OCI-LY3 (cell line): ENCODE measurements at regions not wholly inside any gene's neighbourhood (a gene's known extent, or its start where the extent isn't known, plus 50 kb on each side); places are given as distances from the start of the nearest gene placed in this dataset.

Experiments
- H2AFZ ChIP-seq: fragments of 200-600, 300-600 bp; shearing (Covaris generic); 2 replicates; pipeline ENCODE4 v1.6.0; 2014; ENCODE audit warnings: antibody characterized with exemption, low read depth, low read length
- H3K27ac ChIP-seq: fragments of 200-600, 300-600 bp; sonication (generic); 2 replicates; pipeline ENCODE4 v1.5.1; 2014; ENCODE audit warnings: mild to moderate bottlenecking, low read length, moderate library complexity, mixed read lengths
- H3K27me3 ChIP-seq: fragments of 200-600, 300-600 bp; sonication (generic); 2 replicates; pipeline ENCODE4 v1.6.1; 2014; ENCODE audit warnings: low read depth, low read length, mixed read lengths
- H3K36me3 ChIP-seq: fragments of 200-600, 300-600 bp; sonication (generic); replicated peaks from 2 replicates; pipeline ENCODE3; 2014; ENCODE audit warnings: low read depth, low read length, mixed read lengths
- H3K4me1 ChIP-seq: fragments of 300-600, 200-600 bp; sonication (generic); 2 replicates; pipeline ENCODE4 v1.6.1; 2014; ENCODE audit warnings: low read length, mixed read lengths
- H3K4me2 ChIP-seq: fragments of 200-600, 300-600 bp; sonication (generic); 2 replicates; pipeline ENCODE4 v1.6.1; 2014; ENCODE audit warnings: low read length, mixed read lengths
- H3K4me3 ChIP-seq: fragments of 300-600, 200-600 bp; sonication (generic); 2 replicates; pipeline ENCODE4 v1.5.1; 2014; ENCODE audit warnings: antibody characterized with exemption, mild to moderate bottlenecking, low read length, moderate library complexity
- H3K79me2 ChIP-seq: fragments of 300-600, 200-600 bp; shearing (Covaris generic); 2 replicates; pipeline ENCODE4 v1.6.1; 2014; ENCODE audit warnings: mild to moderate bottlenecking, low read length, mixed read lengths
- H3K9ac ChIP-seq: fragments of 300-600, 200-600 bp; shearing (Covaris generic); 2 replicates; pipeline ENCODE4 v1.6.0; 2014; ENCODE audit warnings: mild to moderate bottlenecking, low read length, moderate library complexity
- H3K9me3 ChIP-seq: fragments of 200-600, 300-600 bp; shearing (Covaris generic); 2 replicates; pipeline ENCODE4 v1.6.1; 2014; ENCODE audit warnings: low read length, mixed read lengths; ENCODE audit not compliant: insufficient read depth
- H4K20me1 ChIP-seq: fragments of 200-600, 300-600 bp; sonication (generic); 2 replicates; pipeline ENCODE4 v1.6.1; 2016; ENCODE audit warnings: low read length, mixed read lengths; ENCODE audit not compliant: insufficient read depth
- CTCF ChIP-seq: fragments of 200-600, 300-600 bp; sonication (generic); IDR thresholded peaks from 2 replicates; pipeline ENCODE4 v1.5.1; 2014; ENCODE audit warnings: antibody characterized with exemption, low read length, low read depth
- EZH2phosphoT487 ChIP-seq: fragments of 200-600 bp; shearing (Covaris generic); IDR thresholded peaks from 2 replicates; pipeline ENCODE4 v1.6.1; 2018; ENCODE audit warnings: antibody characterized with exemption, mixed run types, low read depth

- TF ChIP-seq CTCF (no peak), EZH2phosphoT487 (no peak)
Observed at GRCh38 chr17:34797720-34798119, 163.5 kb downstream of the CCT6B start.

GRCh38 chr17:34793231-34793908 is 167.9 kb downstream of the CCT6B start:
- TF ChIP-seq EZH2phosphoT487 (no peak), CTCF (no peak)
- peaks cover 16% of the 10 kb centered on the region for H3K27me3 ChIP-seq

More at GRCh38 chr17:34797720-34798119, 163.5 kb downstream of the CCT6B start:
- H4K20me1 ChIP-seq: no peaks in the 10 kb centered on the region
- H3K79me2 ChIP-seq: no peaks in the 10 kb centered on the region
- no peak overlapping the region for H3K4me3 ChIP-seq
- H3K27me3 ChIP-seq: peaks cover 31% of the 10 kb centered on the region
- no peaks in the 10 kb centered on the region for H3K4me1 ChIP-seq
- H3K27ac ChIP-seq: no peak overlapping the region
- no peak overlapping the region for H3K4me2 ChIP-seq
- H3K9me3 ChIP-seq: no peaks in the 10 kb centered on the region
- no peak overlapping the region for H3K9ac ChIP-seq
- H2AFZ ChIP-seq: no peak overlapping the region
- H3K36me3 ChIP-seq: no peaks in the 10 kb centered on the region

GRCh38 chr17:34788696-34789095 is 172.6 kb downstream of the CCT6B start:
- H3K4me3 ChIP-seq: no peak overlapping the region
- no peak overlapping the region for H3K9ac ChIP-seq
- no peaks in the 10 kb centered on the region for H4K20me1 ChIP-seq
- no peaks in the 10 kb centered on the region for H3K9me3 ChIP-seq
- no peaks in the 10 kb centered on the region for H3K79me2 ChIP-seq
- H3K27ac ChIP-seq: no peak overlapping the region
- H3K36me3 ChIP-seq: no peaks in the 10 kb centered on the region
- H2AFZ ChIP-seq: no peak overlapping the region
- no peaks in the 10 kb centered on the region for H3K4me1 ChIP-seq
- H3K4me2 ChIP-seq: no peak overlapping the region
- peaks cover 12% of the 10 kb centered on the region for H3K27me3 ChIP-seq
- TF ChIP-seq CTCF (no peak), EZH2phosphoT487 (no peak)

More at GRCh38 chr17:34793231-34793908, 167.9 kb downstream of the CCT6B start:
- H2AFZ ChIP-seq: no peak overlapping the region
- no peaks in the 10 kb centered on the region for H3K79me2 ChIP-seq
- no peak overlapping the region for H3K4me2 ChIP-seq
- H3K27ac ChIP-seq: no peak overlapping the region
- no peaks in the 10 kb centered on the region for H3K4me1 ChIP-seq
- H3K4me3 ChIP-seq: no peak overlapping the region
- H4K20me1 ChIP-seq: no peaks in the 10 kb centered on the region
- H3K36me3 ChIP-seq: no peaks in the 10 kb centered on the region
- H3K9me3 ChIP-seq: no peaks in the 10 kb centered on the region
- H3K9ac ChIP-seq: no peak overlapping the region

GRCh38 chr17:34784526-34784925 is 176.7 kb downstream of the CCT6B start:
- H3K4me1 ChIP-seq: no peaks in the 10 kb centered on the region
- H3K36me3 ChIP-seq: no peaks in the 10 kb centered on the region
- no peaks in the 10 kb centered on the region for H3K79me2 ChIP-seq
- H2AFZ ChIP-seq: no peak overlapping the region
- no peak overlapping the region for H3K4me3 ChIP-seq
- TF ChIP-seq CTCF: no peak
- no peak for TF ChIP-seq EZH2phosphoT487
- peaks cover 3% of the 10 kb centered on the region for H3K27me3 ChIP-seq
- H3K9ac ChIP-seq: no peak overlapping the region
- H3K4me2 ChIP-seq: no peak overlapping the region
- H3K9me3 ChIP-seq: no peaks in the 10 kb centered on the region
- no peak overlapping the region for H3K27ac ChIP-seq
- H4K20me1 ChIP-seq: no peaks in the 10 kb centered on the region
